Suprapubic skin (tissue), 3 donors: ENCODE measurements at regions not wholly inside any gene's neighbourhood (a gene's known extent, or its start where the extent isn't known, plus 50 kb on each side); places are given as distances from the start of the nearest gene placed in this dataset.

Experiments used
- POLR2A ChIP-seq, 2 donors: fragments of 450-650 bp; IDR thresholded peaks; one replicate each; pipeline ENCODE4 v1.6.1; 2017; ENCODE audit warnings: antibody characterized with exemption in 2 of 2, mild to moderate bottlenecking in 2 of 2, moderate library complexity in 2 of 2
- TF ChIP-seq, protein P1 (sequence below), 2 donors: fragments of 200-600 bp in 1 of 2; fragments of 450-650 bp in 1 of 2; sonication (generic) in 1 of 2; IDR thresholded peaks; one replicate each; pipeline ENCODE4 v1.5.1; 2016 to 2019; ENCODE audit warnings: antibody characterized with exemption in 2 of 2, mild to moderate bottlenecking in 1 of 2, moderate library complexity in 1 of 2

DNA sequence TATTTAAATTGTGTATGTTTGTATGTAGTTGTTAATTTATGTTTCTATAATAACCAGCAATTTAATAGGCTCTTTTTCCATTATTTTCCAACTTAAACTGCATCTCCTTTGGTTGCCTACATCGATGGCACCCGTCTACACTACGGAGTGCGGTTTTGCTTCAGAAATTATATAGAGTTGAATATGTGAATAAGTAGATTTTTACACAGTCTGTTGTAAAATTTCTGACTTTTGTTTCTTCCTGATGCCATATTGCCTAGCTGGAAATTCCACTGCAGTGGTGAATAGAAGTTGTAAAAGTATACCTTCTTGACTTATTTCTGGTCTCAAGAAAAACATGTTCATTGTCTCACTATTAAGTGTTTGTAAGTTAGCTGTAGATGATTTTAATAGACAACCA is 404.1 kb upstream of the EPHA7 start:
- TF ChIP-seq, protein P1, sequence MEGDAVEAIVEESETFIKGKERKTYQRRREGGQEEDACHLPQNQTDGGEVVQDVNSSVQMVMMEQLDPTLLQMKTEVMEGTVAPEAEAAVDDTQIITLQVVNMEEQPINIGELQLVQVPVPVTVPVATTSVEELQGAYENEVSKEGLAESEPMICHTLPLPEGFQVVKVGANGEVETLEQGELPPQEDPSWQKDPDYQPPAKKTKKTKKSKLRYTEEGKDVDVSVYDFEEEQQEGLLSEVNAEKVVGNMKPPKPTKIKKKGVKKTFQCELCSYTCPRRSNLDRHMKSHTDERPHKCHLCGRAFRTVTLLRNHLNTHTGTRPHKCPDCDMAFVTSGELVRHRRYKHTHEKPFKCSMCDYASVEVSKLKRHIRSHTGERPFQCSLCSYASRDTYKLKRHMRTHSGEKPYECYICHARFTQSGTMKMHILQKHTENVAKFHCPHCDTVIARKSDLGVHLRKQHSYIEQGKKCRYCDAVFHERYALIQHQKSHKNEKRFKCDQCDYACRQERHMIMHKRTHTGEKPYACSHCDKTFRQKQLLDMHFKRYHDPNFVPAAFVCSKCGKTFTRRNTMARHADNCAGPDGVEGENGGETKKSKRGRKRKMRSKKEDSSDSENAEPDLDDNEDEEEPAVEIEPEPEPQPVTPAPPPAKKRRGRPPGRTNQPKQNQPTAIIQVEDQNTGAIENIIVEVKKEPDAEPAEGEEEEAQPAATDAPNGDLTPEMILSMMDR (IDR thresholded peaks at IDR 0.05) = no peak
- TF ChIP-seq POLR2A (IDR thresholded peaks at IDR 0.05) = no peak
